CD4-positive, alpha-beta memory T cell (primary cell): ENCODE measurements at regions not wholly inside any gene's neighbourhood (a gene's known extent, or its start where the extent isn't known, plus 50 kb on each side); places are given as distances from the start of the nearest gene placed in this dataset.
"Not testable (repeated sequence)": the region's sequence is repeated elsewhere in the genome, so short reads cannot be mapped to it uniquely, and the experiment has no call there.

Source experiments
- CTCF ChIA-PET: fragments of 350-600 bp; sonication (Branson Sonifier 250); formaldehyde crosslinking; loops from one replicate; lab custom pipeline; 2021; ENCODE audit warnings: inconsistent platforms; ENCODE audit not compliant: partially characterized antibody; lab: Charles Lee
- POLR2A ChIA-PET: fragments of 350-600 bp; sonication (Branson Sonifier 250); formaldehyde crosslinking; loops from one replicate; lab custom pipeline; 2021; ENCODE audit not compliant: partially characterized antibody; lab: Charles Lee
- DNase-seq, 5 donors: peaks; one replicate each; pipeline versions ENCODE4 v3.0.0 to v3.0.0-alpha.2; 2020 to 2022; ENCODE audit warnings: mixed read lengths in 1 of 5
- H3K27ac ChIP-seq: one replicate; pipeline ENCODE4 v1.7.0; 2013; ENCODE audit warnings: low read depth, low read length
- H3K27me3 ChIP-seq: 2 replicates; pipeline ENCODE4 v1.7.0; 2013; ENCODE audit warnings: mild to moderate bottlenecking, low read length, moderate library complexity; ENCODE audit not compliant: insufficient read depth
- H3K36me3 ChIP-seq: 2 replicates; pipeline ENCODE4 v1.7.0; 2013; ENCODE audit warnings: mild to moderate bottlenecking, low read length, moderate library complexity; ENCODE audit not compliant: insufficient read depth
- H3K4me1 ChIP-seq: 2 replicates; pipeline ENCODE4 v1.7.0; 2013; ENCODE audit warnings: mild to moderate bottlenecking, low read length, moderate library complexity; ENCODE audit not compliant: insufficient read depth
- H3K4me3 ChIP-seq, 2 donors: one replicate each; pipeline ENCODE4 v1.7.0; 2013; ENCODE audit warnings: low read length in 2 of 2, mild to moderate bottlenecking in 1 of 2
- H3K9me3 ChIP-seq, 2 donors: one replicate each; pipeline ENCODE4 v1.7.0; 2013; ENCODE audit warnings: low read length in 2 of 2, control low read depth in 1 of 2; ENCODE audit not compliant: control insufficient read depth in 1 of 2
- H3K27ac Mint-ChIP-seq, 7 donors: one replicate each; pipeline ENCODE4 v1.8.0; 2020 to 2021; ENCODE audit warnings: mixed read lengths in 7 of 7, mild to moderate bottlenecking in 6 of 7, inconsistent platforms in 3 of 7, moderate library complexity in 3 of 7
- H3K27me3 Mint-ChIP-seq, 2 donors: one replicate each; pipeline ENCODE4 v1.8.0; 2020 to 2021; ENCODE audit warnings: mixed read lengths in 2 of 2
- H3K36me3 Mint-ChIP-seq, 2 donors: one replicate each; pipeline ENCODE4 v1.8.0; 2020 to 2021; ENCODE audit warnings: mixed read lengths in 2 of 2, inconsistent platforms in 1 of 2, mild to moderate bottlenecking in 1 of 2
- H3K4me1 Mint-ChIP-seq, 4 donors: one replicate each; pipeline ENCODE4 v1.8.0; 2020 to 2021; ENCODE audit warnings: mixed read lengths in 4 of 4, mild to moderate bottlenecking in 1 of 4
- H3K4me3 Mint-ChIP-seq, 8 donors: one replicate each; pipeline ENCODE4 v1.8.0; 2020 to 2021; ENCODE audit warnings: mixed read lengths in 8 of 8, mild to moderate bottlenecking in 7 of 8, moderate library complexity in 6 of 8, inconsistent platforms in 3 of 8
- H3K9me3 Mint-ChIP-seq, 8 donors: one replicate each; pipeline ENCODE4 v1.8.0; 2020 to 2021; ENCODE audit warnings: mixed read lengths in 8 of 8, mild to moderate bottlenecking in 5 of 8, inconsistent platforms in 3 of 8, moderate library complexity in 1 of 8
- intact Hi-C: fragments of 100-400 bp; cut with micrococcal nuclease; formaldehyde crosslinking; loops from one replicate; pipeline ENCODE4 v1.15.1; 2023

DNA sequence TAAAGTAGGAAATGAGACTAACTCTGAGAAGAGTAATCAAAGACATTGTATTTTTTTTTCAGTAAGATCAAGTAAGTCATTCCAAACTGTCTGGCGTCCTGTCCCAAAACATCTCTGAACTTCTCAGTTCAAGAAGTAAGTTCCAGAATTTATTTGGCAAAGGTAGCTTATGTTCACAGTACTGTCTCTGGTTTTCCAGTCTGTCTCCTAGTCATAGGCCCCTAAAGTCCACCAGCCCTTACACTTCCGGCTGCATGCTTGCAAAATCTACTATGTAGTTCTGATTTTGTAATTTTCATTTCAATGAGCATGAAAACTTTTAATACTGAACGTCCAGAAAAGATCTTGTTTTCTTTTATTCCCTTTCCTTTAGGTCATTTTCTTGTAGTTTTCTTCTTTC, 61.4 kb upstream of the S1PR1 start:
- no peaks in the 10 kb centered on the region for H3K9me3 ChIP-seq
- no peaks in the 10 kb centered on the region for H3K36me3 ChIP-seq
- H3K27me3 Mint-ChIP-seq: no peaks in the 10 kb centered on the region
- ChIA-PET CTCF (no interaction called here), POLR2A (interaction anchor here (1.4 kb wide), 1 partner anchor 61 kb away, joined by 3 read pairs; no protein-coding TSS in a partner anchor)
- no peaks in the 10 kb centered on the region for H3K36me3 Mint-ChIP-seq
- H3K4me1 ChIP-seq: peaks cover 23% of the 10 kb centered on the region
- H3K4me1 Mint-ChIP-seq: peaks cover 18 to 30% (median 20%) of the 10 kb centered on the region in 4 donors
- DNase-seq: no peak
- H3K4me3 ChIP-seq: no peak overlapping the region
- intact Hi-C loops: loop anchor here (5.0 kb wide), 1 partner anchor 148 kb away; the partner anchor contains the start of gene DPH5
- H3K9me3 Mint-ChIP-seq: no peaks in the 10 kb centered on the region
- H3K27me3 ChIP-seq: no peaks in the 10 kb centered on the region
- H3K27ac ChIP-seq: no peak overlapping the region
- H3K4me3 Mint-ChIP-seq: no peak overlapping the region
- peak overlapping the region in 1 of 7 donors; percentile 52 for H3K27ac Mint-ChIP-seq

DNA sequence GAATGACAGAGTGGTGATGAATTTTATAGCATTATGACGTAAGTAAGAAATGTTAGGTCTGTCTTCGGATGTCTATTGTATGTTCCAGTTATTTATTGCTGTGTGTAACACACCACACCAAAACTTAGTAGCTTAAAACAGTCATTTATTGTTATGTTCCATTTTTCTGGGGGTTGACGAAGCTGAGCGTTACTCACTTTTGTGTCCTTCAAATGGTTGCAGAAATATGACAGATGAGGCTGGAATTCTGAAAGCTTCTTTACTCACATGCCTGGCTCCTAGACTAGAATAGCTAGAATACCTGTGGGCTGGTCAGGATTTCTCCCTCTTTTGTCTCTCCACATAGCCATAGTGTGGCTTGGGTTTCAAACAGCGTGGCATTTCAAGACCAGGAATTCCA, 62.1 kb upstream of the S1PR1 start:
- Histone ChIP-seq H3K27ac (no peak overlapping the region), H3K4me1 (peaks cover 17% of the 10 kb centered on the region), H3K9me3 (no peaks in the 10 kb centered on the region), H3K36me3 (no peaks in the 10 kb centered on the region), H3K4me3 (no peak overlapping the region), H3K27me3 (no peaks in the 10 kb centered on the region)
- Mint-ChIP-seq H3K4me1 (peaks cover 14 to 25% (median 15%) of the 10 kb centered on the region in 4 donors), H3K9me3 (no peaks in the 10 kb centered on the region), H3K4me3 (no peak overlapping the region), H3K36me3 (no peaks in the 10 kb centered on the region), H3K27me3 (no peaks in the 10 kb centered on the region), H3K27ac (no peak overlapping the region)
- intact Hi-C loops: loop anchor here (5.0 kb wide), 1 partner anchor 147 kb away; the partner anchor contains the start of gene DPH5
- POLR2A ChIA-PET: no interaction called here
- DNase-seq: no peak
- CTCF ChIA-PET: interaction anchor here (0.8 kb wide), 1 partner anchor 113 kb away, joined by 3 read pairs; no protein-coding TSS in a partner anchor

DNA sequence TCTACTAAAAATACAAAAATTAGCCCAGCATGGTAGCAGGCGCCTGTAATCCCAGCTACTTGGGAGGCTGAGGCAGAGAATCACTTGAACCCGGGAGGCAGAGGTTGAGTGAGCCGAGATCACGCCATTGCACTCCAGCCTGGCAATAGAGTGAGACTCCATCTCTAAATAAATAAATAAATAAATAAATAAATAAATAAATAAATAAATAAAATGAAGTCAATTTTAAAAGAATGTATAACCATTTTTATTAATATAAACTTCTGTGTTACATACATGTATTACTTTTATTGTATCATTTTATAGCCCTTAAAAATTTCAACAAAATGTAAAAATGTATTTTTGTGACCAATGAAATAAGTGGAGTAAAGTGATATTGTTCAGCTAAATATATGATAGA, 62.5 kb upstream of the S1PR1 start:
- H3K27me3 Mint-ChIP-seq, H3K4me3 ChIP-seq, H3K27me3 ChIP-seq, intact Hi-C loops, DNase-seq, H3K9me3 Mint-ChIP-seq, H3K36me3 ChIP-seq, H3K27ac Mint-ChIP-seq, POLR2A ChIA-PET, H3K36me3 Mint-ChIP-seq, H3K4me3 Mint-ChIP-seq, H3K27ac ChIP-seq, H3K9me3 ChIP-seq: not testable (repeated sequence)
- peaks cover 13% of the 10 kb centered on the region for H3K4me1 ChIP-seq
- peaks cover 10 to 21% (median 11%) of the 10 kb centered on the region in 4 donors for H3K4me1 Mint-ChIP-seq
- CTCF ChIA-PET: interaction anchor here (0.8 kb wide), 1 partner anchor 114 kb away, joined by 3 read pairs; no protein-coding TSS in a partner anchor

DNA sequence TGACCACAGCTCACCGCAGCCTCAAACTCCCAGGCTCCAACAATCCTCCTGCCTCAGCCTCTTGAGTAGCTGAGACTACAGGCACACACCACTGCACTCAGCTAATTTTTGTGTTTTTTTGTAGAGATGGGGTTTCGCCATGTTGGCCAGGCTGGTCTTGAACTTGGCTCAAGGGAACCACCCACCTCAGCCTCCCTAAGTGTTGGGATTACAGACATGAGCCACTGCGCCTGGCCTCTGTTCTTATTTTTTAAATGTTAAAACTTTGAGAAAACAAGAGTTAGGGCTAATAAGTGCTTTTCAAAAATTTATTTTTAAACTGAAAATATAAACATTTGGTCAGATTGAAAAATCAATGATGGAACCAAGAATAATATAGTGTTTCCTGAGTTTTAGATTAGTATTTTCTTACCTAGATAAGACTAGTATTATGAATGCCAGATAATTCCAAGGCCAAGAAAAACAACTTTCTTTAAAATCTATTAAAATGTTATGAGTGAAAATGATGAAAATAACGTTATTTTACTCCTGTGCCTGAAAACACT, 66.2 kb upstream of the S1PR1 start:
- CTCF ChIA-PET: interaction anchor here (1.6 kb wide), 1 partner anchor 68 kb away, joined by 3 read pairs; no protein-coding TSS in a partner anchor
- no peaks in the 10 kb centered on the region for H3K27me3 ChIP-seq
- Mint-ChIP-seq H3K9me3 (no peaks in the 10 kb centered on the region), H3K36me3 (no peaks in the 10 kb centered on the region), H3K27ac (no peak overlapping the region), H3K4me3 (no peak overlapping the region), H3K4me1 (peaks cover 0 to 8% (median 3%) of the 10 kb centered on the region in 4 donors), H3K27me3 (no peaks in the 10 kb centered on the region)
- H3K36me3 ChIP-seq: no peaks in the 10 kb centered on the region
- no peaks in the 10 kb centered on the region for H3K9me3 ChIP-seq
- intact Hi-C loops: no loop called here
- no peak overlapping the region for H3K27ac ChIP-seq
- POLR2A ChIA-PET: interaction anchor here (0.9 kb wide), 1 partner anchor 65 kb away, joined by 4 read pairs; no protein-coding TSS in a partner anchor
- no peak for DNase-seq
- H3K4me1 ChIP-seq: no peaks in the 10 kb centered on the region
- H3K4me3 ChIP-seq: no peak overlapping the region

DNA sequence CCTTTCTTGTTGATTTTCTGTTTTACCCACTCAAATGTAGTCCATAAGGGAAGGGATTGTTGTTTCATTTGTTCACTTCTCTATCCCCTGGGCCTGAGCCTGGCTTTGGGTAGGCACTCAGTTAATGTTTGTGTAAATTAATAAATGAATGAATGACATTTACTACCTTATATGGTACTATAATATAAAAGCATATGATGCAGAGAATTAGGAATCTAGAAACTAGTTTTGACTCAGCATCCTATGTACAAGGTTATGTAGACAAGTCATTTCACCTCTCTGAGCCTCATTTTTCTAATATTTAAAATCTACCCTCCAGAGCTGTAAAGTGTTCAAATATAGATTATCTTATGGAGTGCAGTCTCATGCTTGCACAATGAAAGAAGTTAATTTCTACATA, 68.9 kb upstream of the S1PR1 start:
- H3K4me1 Mint-ChIP-seq: peaks cover 0 to 12% (median under 1%) of the 10 kb centered on the region in 4 donors

DNA sequence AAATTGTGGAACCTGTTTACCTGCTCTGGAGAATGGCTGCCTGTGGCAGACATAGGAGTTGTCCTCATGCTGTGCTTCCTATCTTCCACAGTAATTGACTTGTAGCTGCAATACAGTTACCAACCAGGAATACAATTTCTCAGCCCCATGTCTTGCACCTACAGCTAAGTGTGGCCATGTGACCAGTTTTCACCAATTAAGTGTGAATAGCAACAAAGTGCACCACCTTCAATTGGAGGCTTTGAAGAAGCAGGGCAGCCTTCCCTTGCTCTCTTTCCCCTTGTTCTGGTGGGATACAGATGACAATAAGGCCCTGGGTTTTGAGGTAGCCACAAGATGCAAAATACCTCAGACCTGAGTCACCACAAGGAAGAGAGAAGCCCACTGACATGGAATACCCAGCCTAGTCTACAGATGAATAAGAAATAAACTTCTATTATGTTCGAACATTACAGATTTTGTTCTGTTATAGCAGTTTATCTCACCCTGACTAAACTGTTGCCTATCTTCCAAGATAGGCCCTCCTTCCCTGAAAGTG, 70.2 kb upstream of the S1PR1 start:
- CTCF ChIA-PET: no interaction called here
- Mint-ChIP-seq H3K4me3 (no peak overlapping the region), H3K27ac (peak overlapping the region in 1 of 7 donors; percentile 5), H3K9me3 (no peaks in the 10 kb centered on the region), H3K36me3 (no peaks in the 10 kb centered on the region), H3K27me3 (no peaks in the 10 kb centered on the region), H3K4me1 (peaks cover 0 to 12% (median under 1%) of the 10 kb centered on the region in 4 donors)
- no peaks in the 10 kb centered on the region for H3K36me3 ChIP-seq
- no peaks in the 10 kb centered on the region for H3K27me3 ChIP-seq
- intact Hi-C loops: no loop called here
- DNase-seq: no peak
- no peaks in the 10 kb centered on the region for H3K9me3 ChIP-seq
- POLR2A ChIA-PET: no interaction called here
- no peak overlapping the region for H3K4me3 ChIP-seq
- H3K4me1 ChIP-seq: no peaks in the 10 kb centered on the region
- H3K27ac ChIP-seq: no peak overlapping the region

More for the DNA sequence above, 68.9 kb upstream of the S1PR1 start:
- H3K27ac ChIP-seq: no peak overlapping the region
- no peaks in the 10 kb centered on the region for H3K9me3 ChIP-seq
- no peaks in the 10 kb centered on the region for H3K27me3 Mint-ChIP-seq
- ChIA-PET POLR2A (no interaction called here), CTCF (no interaction called here)
- H3K4me3 Mint-ChIP-seq: no peak overlapping the region
- H3K27me3 ChIP-seq: no peaks in the 10 kb centered on the region
- intact Hi-C loops: no loop called here
- DNase-seq: no peak
- H3K4me3 ChIP-seq: no peak overlapping the region
- no peak overlapping the region for H3K27ac Mint-ChIP-seq
- H3K9me3 Mint-ChIP-seq: no peaks in the 10 kb centered on the region
- no peaks in the 10 kb centered on the region for H3K36me3 Mint-ChIP-seq
- H3K36me3 ChIP-seq: no peaks in the 10 kb centered on the region
- H3K4me1 ChIP-seq: no peaks in the 10 kb centered on the region

DNA sequence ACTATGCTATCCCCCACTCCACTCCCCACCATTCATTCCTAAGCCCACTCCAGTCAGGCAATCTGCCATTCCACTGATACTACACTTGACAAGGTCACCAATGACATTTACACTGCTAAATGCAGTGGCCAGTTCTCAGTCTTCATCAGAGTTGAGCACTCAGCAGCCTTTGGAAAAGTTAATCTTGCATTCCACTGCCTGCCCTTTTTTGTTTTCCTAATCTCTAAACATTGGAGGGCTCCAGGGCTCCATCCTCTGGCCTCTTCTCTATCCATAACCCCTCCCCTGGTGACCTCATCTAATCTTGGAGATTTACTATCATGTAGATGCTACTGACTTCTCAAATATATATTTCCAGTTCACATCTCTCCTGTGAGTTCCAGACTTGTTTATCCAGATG, 70.9 kb upstream of the S1PR1 start:
- Mint-ChIP-seq H3K4me3 (no peak overlapping the region), H3K27ac (no peak overlapping the region), H3K9me3 (no peaks in the 10 kb centered on the region), H3K27me3 (no peaks in the 10 kb centered on the region), H3K36me3 (no peaks in the 10 kb centered on the region), H3K4me1 (peaks cover 0 to 12% (median under 1%) of the 10 kb centered on the region in 4 donors)
- Histone ChIP-seq H3K4me3 (no peak overlapping the region), H3K36me3 (no peaks in the 10 kb centered on the region), H3K4me1 (no peaks in the 10 kb centered on the region), H3K9me3 (no peaks in the 10 kb centered on the region), H3K27ac (no peak overlapping the region), H3K27me3 (no peaks in the 10 kb centered on the region)
- no peak for DNase-seq
- intact Hi-C loops: no loop called here
- ChIA-PET POLR2A (no interaction called here), CTCF (interaction anchor here (0.7 kb wide), 1 partner anchor 29 kb away, joined by 3 read pairs; no protein-coding TSS in a partner anchor)
